NCI-H82 treated with DMSO at 0.1 percent for 48 hours (cell line): ENCODE measurements at regions not wholly inside any gene's neighbourhood (a gene's known extent, or its start where the extent isn't known, plus 50 kb on each side); places are given as distances from the start of the nearest gene placed in this dataset.

Experiments used
- DNase-seq: peaks from one replicate; lab custom pipeline; 2025; ENCODE audit not compliant: unreplicated experiment; lab: John Stamatoyannopoulos, UW

- DNase-seq: no peak
Measured at GRCh38 chr4:152117520-152117919, 356.7 kb upstream of the GATB start.

GRCh38 chr4:152117054-152117453 lies 356.2 kb upstream of the GATB start:
- DNase-seq: no peak

DNA sequence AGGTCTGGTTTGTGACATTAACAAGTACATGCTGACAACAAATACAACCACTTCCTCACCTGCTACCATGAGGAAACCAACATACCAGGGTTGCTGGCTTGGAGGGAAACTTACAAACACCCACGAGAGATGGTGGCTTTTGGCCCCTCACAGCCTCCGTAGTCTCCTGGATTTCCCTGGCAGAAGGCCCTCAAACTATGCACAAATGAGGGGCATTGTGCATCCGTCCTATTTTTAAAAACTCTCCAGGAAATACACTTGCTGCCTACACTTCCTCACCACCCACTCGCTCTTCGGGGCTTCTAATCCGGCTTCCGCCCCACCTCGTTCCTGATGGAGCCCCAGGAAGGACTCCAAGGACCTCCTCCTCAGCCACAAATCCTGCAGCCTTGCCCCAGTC lies 355.0 kb upstream of the GATB start:
- no peak for DNase-seq

- no peak for DNase-seq
Measured at GRCh38 chr4:152115118-152115517, 354.3 kb upstream of the GATB start.

DNA sequence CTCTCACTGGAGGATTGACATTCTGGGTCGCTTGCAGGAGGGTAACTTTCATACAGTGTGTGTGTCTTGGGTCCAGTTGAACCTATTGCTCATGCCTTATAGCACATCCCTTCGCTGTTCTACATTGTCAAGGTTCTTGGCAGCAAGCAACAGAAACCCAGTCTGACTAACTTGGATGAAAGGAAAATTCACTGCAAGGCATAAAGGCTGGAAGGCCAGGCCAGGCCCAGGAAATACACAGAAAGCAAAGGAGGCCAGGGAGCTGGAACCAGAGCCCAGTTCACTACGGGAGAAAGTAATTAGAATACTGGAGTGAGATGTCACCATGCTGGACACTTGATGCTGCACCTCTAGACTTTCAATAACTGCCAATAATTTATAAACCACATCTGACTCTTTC lies 353.8 kb upstream of the GATB start:
- DNase-seq: no peak

- no peak for DNase-seq
Measured at GRCh38 chr4:152112887-152113286, 352.1 kb upstream of the GATB start.

DNA sequence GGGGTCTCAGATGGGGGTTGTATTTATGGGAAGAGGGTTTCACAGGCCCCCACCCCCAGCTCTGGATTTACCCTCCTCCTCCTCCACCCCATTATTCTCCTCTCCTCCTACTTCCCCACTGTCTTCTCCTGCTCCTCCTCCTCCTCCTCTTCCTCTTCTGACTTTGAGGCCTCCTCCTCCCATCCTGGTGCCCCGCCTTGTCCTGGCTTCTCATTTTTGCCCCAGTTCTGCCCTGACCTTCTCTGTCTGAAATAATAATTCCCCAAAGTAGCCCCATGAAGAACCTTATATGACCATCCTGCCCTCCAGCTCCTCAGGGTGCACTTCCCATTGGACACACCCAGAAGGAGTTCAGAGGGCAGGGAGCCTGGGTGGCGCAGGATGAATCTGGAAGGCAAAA lies 351.4 kb upstream of the GATB start:
- no peak for DNase-seq

- no peak for DNase-seq
Measured at GRCh38 chr4:152110780-152111179, 350.0 kb upstream of the GATB start.

GRCh38 chr4:152109531-152110509 lies 349.0 kb upstream of the GATB start:
- no peak for DNase-seq

GRCh38 chr4:152107736-152108500 lies 347.1 kb upstream of the GATB start:
- no peak for DNase-seq

DNA sequence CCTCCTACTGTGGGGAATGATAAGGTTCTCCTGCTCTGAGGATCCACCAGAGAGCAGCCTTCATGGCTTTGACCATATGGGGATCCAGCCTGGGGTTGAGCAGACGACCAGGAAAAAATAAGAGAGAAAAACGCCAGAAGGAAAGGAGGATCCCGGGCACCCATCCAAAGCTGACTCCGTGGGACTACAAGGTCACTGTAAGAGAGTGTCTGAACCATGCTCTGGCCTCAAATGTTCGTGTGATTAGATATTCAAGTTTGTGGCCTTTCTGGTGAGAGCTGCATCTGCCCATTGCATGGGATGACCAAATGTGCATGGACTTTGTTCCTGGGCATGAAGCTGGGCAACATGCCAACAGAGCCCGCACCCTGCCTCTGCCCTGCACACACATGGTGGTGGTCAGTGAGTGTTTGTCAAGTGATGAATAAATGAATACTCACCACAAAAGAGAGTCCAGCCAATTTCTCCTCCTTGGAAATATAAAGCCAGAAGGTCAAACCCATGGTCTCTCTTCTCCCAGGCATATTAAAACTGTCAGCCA lies 346.0 kb upstream of the GATB start:
- no peak for DNase-seq

DNA sequence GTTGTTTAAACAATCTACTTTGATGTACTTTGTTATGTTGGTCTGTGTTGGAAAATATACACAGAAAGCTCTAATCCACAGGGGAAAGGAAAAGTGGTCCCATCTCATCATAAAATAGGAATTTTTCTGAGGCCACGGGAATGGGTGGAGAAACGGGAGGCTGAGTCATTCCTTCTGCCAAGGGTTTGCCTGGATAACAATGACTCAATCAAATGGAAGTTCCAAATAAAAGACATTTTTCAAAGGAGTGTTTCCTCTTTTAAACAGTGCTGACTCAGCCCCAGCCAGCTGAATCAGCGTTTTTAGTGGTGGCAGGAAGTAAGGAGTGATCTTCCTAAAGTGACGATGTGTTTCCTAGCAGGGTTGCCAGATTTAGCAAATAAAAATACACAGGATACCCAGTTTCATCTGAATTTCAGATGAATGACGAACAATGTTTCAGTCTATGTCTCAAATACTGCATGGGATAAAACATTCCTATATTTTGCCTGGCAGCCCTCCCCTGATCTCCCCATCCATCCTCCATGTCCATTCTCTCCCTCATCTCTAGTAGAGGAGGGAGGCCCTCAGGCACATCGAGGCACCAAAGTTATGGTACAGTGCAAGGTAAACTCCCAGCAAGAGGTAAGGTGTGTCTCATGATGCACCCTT lies 345.4 kb upstream of the GATB start:
- no peak for DNase-seq

DNA sequence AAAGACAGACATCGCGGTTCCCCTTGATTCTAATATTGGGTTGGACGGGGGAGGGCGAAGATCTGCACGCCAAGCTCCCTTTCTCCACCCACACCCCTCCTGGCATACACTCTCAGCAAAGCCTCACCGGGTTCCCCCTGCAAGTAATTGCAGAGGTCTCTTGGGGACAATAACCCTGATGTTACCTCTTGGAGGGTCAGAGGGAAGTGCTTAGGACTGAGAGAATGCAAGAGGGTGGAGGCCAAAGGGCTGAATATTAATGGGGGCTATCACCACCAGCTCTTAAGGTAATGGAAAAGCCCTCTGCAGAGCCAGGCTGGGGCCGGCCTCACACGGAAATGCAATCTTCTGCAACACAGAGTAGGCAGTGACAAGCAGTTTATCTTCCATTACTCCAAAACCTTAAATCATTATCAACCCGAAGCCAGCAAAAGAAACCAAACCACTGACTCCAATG lies 344.1 kb upstream of the GATB start:
- DNase-seq: peak; percentile 5

GRCh38 chr4:152104356-152104755 lies 343.5 kb upstream of the GATB start:
- no peak for DNase-seq

DNA sequence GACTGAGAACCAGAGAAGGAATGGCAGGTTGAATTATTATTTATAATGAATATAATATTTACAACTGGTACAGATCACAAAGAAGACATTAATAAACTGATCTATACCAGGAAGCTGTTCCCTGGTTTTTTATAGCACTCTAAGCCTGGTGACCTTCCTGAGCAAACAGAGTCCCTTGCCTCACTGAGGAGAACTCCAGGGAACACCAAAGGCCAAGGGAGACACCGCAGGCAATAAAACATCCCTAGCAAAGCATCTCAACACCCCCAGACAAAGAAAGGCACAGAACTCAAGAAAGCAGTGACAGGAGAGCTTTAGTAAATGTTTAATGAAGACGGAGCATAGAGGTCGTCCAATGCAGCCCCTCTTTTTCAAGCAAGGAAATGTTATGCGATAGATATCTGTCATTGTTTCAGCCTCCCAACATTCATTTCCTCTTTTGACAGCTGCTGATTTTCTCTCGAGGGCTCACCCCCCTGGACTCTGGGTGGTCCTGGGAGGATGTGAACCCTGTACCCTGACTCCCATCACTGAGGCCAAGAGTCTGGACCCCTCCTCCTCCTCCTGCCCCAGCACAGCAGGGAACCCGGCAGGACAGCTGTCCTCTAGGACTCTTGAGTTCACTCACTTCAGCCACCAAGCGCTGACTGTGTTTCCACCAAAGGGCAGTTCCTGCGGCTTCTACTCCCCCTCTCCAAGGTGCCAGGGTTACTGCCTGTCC lies 342.5 kb upstream of the GATB start:
- DNase-seq: no peak

GRCh38 chr4:152102436-152103000 lies 341.7 kb upstream of the GATB start:
- no peak for DNase-seq

GRCh38 chr4:152101556-152102435 lies 341.0 kb upstream of the GATB start:
- DNase-seq: no peak

GRCh38 chr4:152100379-152101201 lies 339.8 kb upstream of the GATB start:
- no peak for DNase-seq
